Skeletal muscle tissue (tissue), 3 donors: ENCODE measurements at regions not wholly inside any gene's neighbourhood (a gene's known extent, or its start where the extent isn't known, plus 50 kb on each side); places are given as distances from the start of the nearest gene placed in this dataset.
"Not testable (repeated sequence)": the region's sequence is repeated elsewhere in the genome, so short reads cannot be mapped to it uniquely, and the experiment has no call there.

ENCODE experiments used
- H3K27ac ChIP-seq: one replicate; pipeline ENCODE4 v1.7.0; 2013; ENCODE audit warnings: mild to moderate bottlenecking, low read depth, low read length, inconsistent platforms
- H3K27me3 ChIP-seq, 3 donors: one replicate each; pipeline ENCODE4 v1.7.0; 2013; ENCODE audit warnings: low read length in 3 of 3; ENCODE audit not compliant: control insufficient read depth in 3 of 3, insufficient read depth in 3 of 3
- H3K36me3 ChIP-seq, 3 donors: one replicate each; pipeline ENCODE4 v1.7.0; 2013; ENCODE audit warnings: low read length in 3 of 3; ENCODE audit not compliant: control insufficient read depth in 3 of 3, insufficient read depth in 3 of 3
- H3K4me1 ChIP-seq, 3 donors: one replicate each; pipeline ENCODE4 v1.7.0; 2013; ENCODE audit warnings: low read length in 3 of 3, mild to moderate bottlenecking in 3 of 3; ENCODE audit not compliant: control insufficient read depth in 3 of 3, insufficient read depth in 3 of 3
- H3K4me3 ChIP-seq, 3 donors: one replicate each; pipeline ENCODE4 v1.7.0; 2013; ENCODE audit warnings: low read length in 3 of 3
- H3K9ac ChIP-seq, 3 donors: one replicate each; pipeline ENCODE4 v1.7.0; 2013; ENCODE audit warnings: low read length in 3 of 3, mild to moderate bottlenecking in 3 of 3, moderate library complexity in 2 of 3, low read depth in 1 of 3
- H3K9me3 ChIP-seq, 3 donors: one replicate each; pipeline ENCODE4 v1.7.0; 2013; ENCODE audit warnings: low read length in 3 of 3; ENCODE audit not compliant: control insufficient read depth in 3 of 3
- donor health status: Osteomylitis.

GRCh38 chr4:187086151-187086550 is 362.5 kb upstream of the FAT1 start:
- H3K4me3 ChIP-seq = no peak overlapping the region
- no peak overlapping the region for H3K27ac ChIP-seq
- no peaks in the 10 kb centered on the region for H3K36me3 ChIP-seq
- no peak overlapping the region for H3K9ac ChIP-seq
- no peaks in the 10 kb centered on the region for H3K4me1 ChIP-seq
- no peaks in the 10 kb centered on the region for H3K27me3 ChIP-seq
- no peaks in the 10 kb centered on the region for H3K9me3 ChIP-seq

GRCh38 chr4:187088070-187088799 is 364.6 kb upstream of the FAT1 start:
- no peaks in the 10 kb centered on the region for H3K9me3 ChIP-seq
- H3K27me3 ChIP-seq = no peaks in the 10 kb centered on the region
- no peaks in the 10 kb centered on the region for H3K36me3 ChIP-seq
- H3K9ac ChIP-seq = no peak overlapping the region
- no peak overlapping the region for H3K27ac ChIP-seq
- no peak overlapping the region for H3K4me3 ChIP-seq
- no peaks in the 10 kb centered on the region for H3K4me1 ChIP-seq

- H3K36me3 ChIP-seq = no peaks in the 10 kb centered on the region
- H3K4me3 ChIP-seq = no peak overlapping the region
- H3K27ac ChIP-seq = no peak overlapping the region
- H3K27me3 ChIP-seq = no peaks in the 10 kb centered on the region
- no peak overlapping the region for H3K9ac ChIP-seq
- no peaks in the 10 kb centered on the region for H3K4me1 ChIP-seq
- no peaks in the 10 kb centered on the region for H3K9me3 ChIP-seq
These were observed 366.7 kb upstream of the FAT1 start for GRCh38 chr4:187090401-187090800.

DNA sequence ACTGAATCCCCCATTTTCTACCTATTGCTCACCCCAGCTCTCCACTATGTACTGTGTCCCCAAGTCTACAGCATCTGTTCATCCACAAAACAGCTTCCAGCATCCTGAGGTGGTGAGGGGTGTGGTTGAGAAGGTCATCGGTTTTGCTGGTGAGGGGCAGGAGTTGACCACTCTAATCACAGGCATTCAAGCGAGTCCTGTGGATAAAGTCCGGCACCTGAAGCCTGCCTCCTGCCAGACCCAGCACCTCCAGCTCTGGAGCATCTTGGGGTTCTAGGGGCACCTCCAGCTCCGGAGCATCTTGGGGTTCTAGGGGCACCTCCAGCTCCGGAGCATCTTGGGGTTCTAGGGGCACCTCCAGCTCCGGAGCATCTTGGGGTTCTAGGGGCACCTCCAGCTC is 367.2 kb upstream of the FAT1 start:
- not testable (repeated sequence) for H3K4me3 ChIP-seq, H3K36me3 ChIP-seq, H3K9ac ChIP-seq, H3K27ac ChIP-seq, H3K4me1 ChIP-seq, H3K9me3 ChIP-seq, H3K27me3 ChIP-seq

- Histone ChIP-seq H3K36me3 (no peaks in the 10 kb centered on the region), H3K27ac (no peak overlapping the region), H3K4me3 (no peak overlapping the region), H3K4me1 (no peaks in the 10 kb centered on the region), H3K9ac (no peak overlapping the region), H3K9me3 (peaks cover 0 to 5% (median 3%) of the 10 kb centered on the region in 3 donors), H3K27me3 (no peaks in the 10 kb centered on the region)
These were observed 370.5 kb upstream of the FAT1 start for GRCh38 chr4:187094144-187094543.

GRCh38 chr4:187098429-187098828 is 374.8 kb upstream of the FAT1 start:
- H3K9me3 ChIP-seq = peaks cover 0 to 5% (median 3%) of the 10 kb centered on the region in 3 donors
- H3K27ac ChIP-seq = no peak overlapping the region
- no peak overlapping the region for H3K4me3 ChIP-seq
- H3K27me3 ChIP-seq = no peaks in the 10 kb centered on the region
- H3K36me3 ChIP-seq = no peaks in the 10 kb centered on the region
- no peaks in the 10 kb centered on the region for H3K4me1 ChIP-seq
- H3K9ac ChIP-seq = no peak overlapping the region

GRCh38 chr4:187103351-187103750 is 379.7 kb upstream of the FAT1 start:
- Histone ChIP-seq H3K9me3 (no peaks in the 10 kb centered on the region), H3K36me3 (no peaks in the 10 kb centered on the region), H3K9ac (no peak overlapping the region), H3K4me1 (no peaks in the 10 kb centered on the region), H3K27ac (no peak overlapping the region), H3K27me3 (no peaks in the 10 kb centered on the region), H3K4me3 (no peak overlapping the region)

GRCh38 chr4:187108845-187109244 is 385.2 kb upstream of the FAT1 start:
- Histone ChIP-seq H3K4me3 (no peak overlapping the region), H3K9ac (no peak overlapping the region), H3K4me1 (no peaks in the 10 kb centered on the region), H3K27ac (no peak overlapping the region), H3K27me3 (no peaks in the 10 kb centered on the region), H3K9me3 (no peaks in the 10 kb centered on the region), H3K36me3 (no peaks in the 10 kb centered on the region)

GRCh38 chr4:187109636-187110035 is 386.0 kb upstream of the FAT1 start:
- Histone ChIP-seq H3K27ac (no peak overlapping the region), H3K9ac (no peak overlapping the region), H3K9me3 (no peaks in the 10 kb centered on the region), H3K36me3 (no peaks in the 10 kb centered on the region), H3K4me1 (no peaks in the 10 kb centered on the region), H3K27me3 (no peaks in the 10 kb centered on the region), H3K4me3 (no peak overlapping the region)

DNA sequence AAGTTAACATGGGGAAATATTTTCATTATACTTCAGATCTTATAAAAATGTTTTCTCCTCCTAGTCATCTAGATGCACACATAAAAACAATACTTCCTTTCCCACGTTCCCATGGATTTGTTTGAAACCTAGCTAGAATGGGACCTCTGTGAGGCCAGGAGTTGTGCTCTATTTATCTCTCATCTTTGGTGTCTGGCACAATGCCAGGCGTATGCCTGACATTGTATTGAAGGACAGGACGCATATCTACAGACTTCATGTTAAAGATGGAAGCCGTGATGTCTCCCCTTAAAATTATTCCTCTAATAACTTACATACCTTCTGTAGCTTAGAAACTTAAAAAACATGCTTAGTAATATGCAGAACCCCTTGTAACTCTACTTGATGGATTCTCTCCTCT is 394.5 kb upstream of the FAT1 start:
- Histone ChIP-seq H3K9ac (no peak overlapping the region), H3K4me1 (no peaks in the 10 kb centered on the region), H3K9me3 (peaks cover 0 to 3% (median 0%) of the 10 kb centered on the region in 3 donors), H3K27me3 (no peaks in the 10 kb centered on the region), H3K27ac (no peak overlapping the region), H3K4me3 (no peak overlapping the region), H3K36me3 (no peaks in the 10 kb centered on the region)
